SU-DHL-6 (cell line): ENCODE measurements at regions not wholly inside any gene's neighbourhood (a gene's known extent, or its start where the extent isn't known, plus 50 kb on each side); places are given as distances from the start of the nearest gene placed in this dataset.
"Not testable (repeated sequence)": the region's sequence is repeated elsewhere in the genome, so short reads cannot be mapped to it uniquely, and the experiment has no call there.

Experiments
- H2AFZ ChIP-seq: fragments of 200-600 bp; sonication (generic); 2 replicates; pipeline ENCODE4 v1.6.1; 2014; ENCODE audit warnings: low read depth, mild to moderate bottlenecking, moderate library complexity, mixed read lengths, antibody characterized with exemption, low read length; ENCODE audit not compliant: severe bottlenecking
- H3F3A ChIP-seq: fragments of 200-600 bp; shearing (Covaris generic); 2 replicates; pipeline ENCODE4 v1.6.0; 2016; ENCODE audit warnings: antibody characterized with exemption, mild to moderate bottlenecking; ENCODE audit not compliant: insufficient read depth
- H3K27ac ChIP-seq: fragments of 200-600 bp; sonication (generic); 2 replicates; pipeline ENCODE4 v1.5.1; 2016; ENCODE audit warnings: low read depth, mild to moderate bottlenecking, low read length, moderate library complexity, mixed read lengths
- H3K27me3 ChIP-seq: fragments of 200-600 bp; sonication (generic), shearing (Covaris generic); 2 replicates; pipeline ENCODE4 v1.6.0; 2014; ENCODE audit warnings: mild to moderate bottlenecking, low read length
- H3K36me3 ChIP-seq: fragments of 200-600 bp; sonication (generic); 2 replicates; pipeline ENCODE4 v1.6.1; 2014; ENCODE audit warnings: mild to moderate bottlenecking, low read length, mixed read lengths
- H3K4me2 ChIP-seq: fragments of 300-600, 200-600 bp; shearing (Covaris generic), sonication (generic); 2 replicates; pipeline ENCODE4 v1.6.0; 2014; ENCODE audit warnings: low read length, low read depth, mild to moderate bottlenecking; ENCODE audit not compliant: poor library complexity, severe bottlenecking
- H3K4me3 ChIP-seq: fragments of 200-600 bp; sonication (generic); 2 replicates; pipeline ENCODE4 v1.5.1; 2014; ENCODE audit warnings: antibody characterized with exemption, low read length, mild to moderate bottlenecking, mixed read lengths; ENCODE audit not compliant: insufficient read depth, poor library complexity, severe bottlenecking
- H3K79me2 ChIP-seq: fragments of 200-600 bp; sonication (generic); 2 replicates; pipeline ENCODE4 v1.6.1; 2014; ENCODE audit warnings: mild to moderate bottlenecking, low read length, moderate library complexity; ENCODE audit not compliant: insufficient read depth
- H3K9ac ChIP-seq: fragments of 200-600 bp; sonication (generic); 2 replicates; pipeline ENCODE4 v1.7.0; 2014; ENCODE audit warnings: mild to moderate bottlenecking, low read length
- H3K9me2 ChIP-seq: fragments of 200-600 bp; sonication (generic); replicated peaks from 2 replicates; pipeline ENCODE4 v1.6.1; 2014; ENCODE audit warnings: low read length; ENCODE audit not compliant: insufficient read depth
- H3K9me3 ChIP-seq: fragments of 200-600 bp; sonication (generic); 2 replicates; pipeline ENCODE4 v1.6.1; 2014; ENCODE audit warnings: low read length, mixed read lengths; ENCODE audit not compliant: insufficient read depth
- H4K20me1 ChIP-seq: fragments of 200-600 bp; sonication (generic); 2 replicates; pipeline ENCODE4 v1.6.1; 2014; ENCODE audit warnings: low read depth, mild to moderate bottlenecking, antibody characterized with exemption, low read length, moderate library complexity, mixed read lengths
- CTCF ChIP-seq: fragments of 200-600 bp; sonication (generic); IDR thresholded peaks from one replicate; pipeline ENCODE4 v1.5.1; 2017; ENCODE audit warnings: antibody characterized with exemption, mild to moderate bottlenecking, low read length, moderate library complexity; ENCODE audit not compliant: insufficient read depth, poor library complexity, severe bottlenecking
- EZH2phosphoT487 ChIP-seq: fragments of 200-600 bp; sonication (generic), shearing (Covaris generic); conservative IDR thresholded peaks from 2 replicates; pipeline ENCODE4 v1.6.1; 2018; ENCODE audit warnings: mild to moderate bottlenecking, antibody characterized with exemption, low read length, moderate library complexity, mixed read lengths

DNA sequence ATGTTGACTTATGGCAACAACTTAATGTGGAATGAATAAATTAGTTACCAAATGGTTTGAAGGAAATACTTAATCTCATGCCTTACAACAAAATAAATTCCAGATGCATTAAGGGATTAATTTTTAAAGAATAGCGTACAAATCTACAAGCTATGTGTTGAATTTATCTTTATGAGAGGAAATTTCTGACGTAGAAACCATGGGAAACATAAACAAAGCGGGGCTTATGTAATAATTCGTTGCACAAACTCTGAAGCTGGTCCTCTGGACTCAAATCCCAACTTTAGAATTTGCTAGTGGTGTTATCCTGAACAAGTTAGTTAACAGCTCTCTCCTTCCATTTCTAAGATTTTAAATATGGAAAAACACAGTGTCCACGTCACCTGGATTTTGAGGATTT, 137.4 kb upstream of the CALCR start:
- no peak for TF ChIP-seq CTCF
- TF ChIP-seq EZH2phosphoT487 = no peak
- H3K36me3 ChIP-seq = no peaks in the 10 kb centered on the region
- H3F3A ChIP-seq = no peaks in the 10 kb centered on the region
- no peaks in the 10 kb centered on the region for H3K9me2 ChIP-seq
- H4K20me1 ChIP-seq = no peaks in the 10 kb centered on the region
- no peaks in the 10 kb centered on the region for H3K79me2 ChIP-seq
- no peaks in the 10 kb centered on the region for H3K27me3 ChIP-seq
- H2AFZ ChIP-seq = no peak overlapping the region
- H3K9me3 ChIP-seq = no peaks in the 10 kb centered on the region
- H3K9ac ChIP-seq = no peak overlapping the region
- no peak overlapping the region for H3K4me3 ChIP-seq
- no peak overlapping the region for H3K27ac ChIP-seq
- H3K4me2 ChIP-seq = no peak overlapping the region

DNA sequence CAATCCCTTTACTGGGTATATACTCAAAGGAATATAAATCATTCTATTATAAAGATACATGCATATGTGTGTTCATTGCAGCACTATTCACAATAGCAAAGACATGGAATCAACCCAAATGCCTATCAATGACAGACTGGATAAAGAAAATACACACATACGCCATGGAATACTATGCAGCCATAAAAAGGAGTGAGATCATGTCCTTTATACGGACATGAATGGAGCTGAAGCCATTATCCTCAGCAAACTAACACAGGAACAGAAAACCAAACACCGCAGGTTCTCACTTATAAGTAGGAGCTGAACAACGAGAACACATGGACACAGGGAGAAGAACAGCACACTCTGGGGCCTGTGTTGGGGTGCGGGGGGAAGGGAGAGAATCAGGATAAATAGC, 133.7 kb upstream of the CALCR start:
- not testable (repeated sequence) for H3K27ac ChIP-seq, H4K20me1 ChIP-seq, H3K9me3 ChIP-seq, H3K9me2 ChIP-seq, H3K4me2 ChIP-seq, H3F3A ChIP-seq, H3K4me3 ChIP-seq, H3K9ac ChIP-seq, H3K27me3 ChIP-seq, H3K79me2 ChIP-seq, H2AFZ ChIP-seq, H3K36me3 ChIP-seq

DNA sequence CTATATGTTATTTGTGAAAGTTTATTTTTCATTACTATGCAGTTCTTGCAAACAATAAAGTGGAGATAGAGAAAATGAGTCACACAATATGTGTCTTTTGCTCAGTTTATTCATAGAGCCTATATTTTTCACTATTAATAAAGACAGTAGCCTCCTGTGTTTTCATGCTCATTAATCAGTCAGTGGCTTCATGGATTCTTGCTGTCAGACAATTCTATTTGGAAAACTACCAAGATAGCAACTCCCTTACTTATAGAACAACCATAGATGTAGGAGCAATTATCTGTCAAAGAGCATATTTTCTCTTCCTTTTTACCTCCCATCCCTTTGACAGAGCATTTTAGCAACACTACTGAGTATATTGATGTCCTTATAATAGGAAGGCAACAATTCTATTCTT, 132.7 kb upstream of the CALCR start:
- no peaks in the 10 kb centered on the region for H3F3A ChIP-seq
- H2AFZ ChIP-seq = no peak overlapping the region
- H3K27ac ChIP-seq = no peak overlapping the region
- H3K36me3 ChIP-seq = no peaks in the 10 kb centered on the region
- no peak overlapping the region for H3K4me2 ChIP-seq
- 0 out of 2 replicates have a peak, but pooled peaks cover 6% of the 10 kb centered on the region for H4K20me1 ChIP-seq
- peaks cover 5% of the 10 kb centered on the region; the same call in 1 of the 2 replicates for H3K27me3 ChIP-seq
- H3K79me2 ChIP-seq = no peaks in the 10 kb centered on the region
- no peak overlapping the region for H3K4me3 ChIP-seq
- H3K9me3 ChIP-seq = no peaks in the 10 kb centered on the region
- no peaks in the 10 kb centered on the region for H3K9me2 ChIP-seq
- TF ChIP-seq CTCF = no peak
- no peak for TF ChIP-seq EZH2phosphoT487
- no peak overlapping the region for H3K9ac ChIP-seq

DNA sequence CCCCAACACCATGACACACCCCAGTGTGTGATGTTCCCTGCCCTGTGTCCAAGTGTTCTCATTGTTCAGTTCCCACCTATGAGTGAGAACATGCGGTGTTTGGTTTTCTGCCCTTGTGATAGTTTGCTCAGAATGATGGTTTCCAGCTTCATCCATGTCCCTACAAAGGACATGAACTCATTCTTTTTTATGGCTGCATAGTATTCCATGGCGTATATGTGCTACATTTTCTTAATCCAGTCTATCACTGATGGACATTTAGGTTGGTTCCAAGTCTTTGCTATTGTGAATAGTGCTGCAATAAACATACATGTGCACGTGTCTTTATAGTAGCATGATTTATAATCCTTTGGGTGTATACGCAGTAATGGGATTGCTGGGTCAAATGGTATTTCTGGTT, 131.6 kb upstream of the CALCR start:
- H3K27ac ChIP-seq = not testable (repeated sequence)

More for the DNA sequence above, 131.6 kb upstream of the CALCR start:
- not testable (repeated sequence) for H4K20me1 ChIP-seq, H3K4me3 ChIP-seq, H2AFZ ChIP-seq, H3K27me3 ChIP-seq, H3K36me3 ChIP-seq, H3K9ac ChIP-seq, H3K4me2 ChIP-seq, H3F3A ChIP-seq, H3K9me2 ChIP-seq, H3K79me2 ChIP-seq, H3K9me3 ChIP-seq
